GM12878 (cell line): ENCODE measurements at regions not wholly inside any gene's neighbourhood (a gene's known extent, or its start where the extent isn't known, plus 50 kb on each side); places are given as distances from the start of the nearest gene placed in this dataset.

Experiments used
- ATAC-seq: fragments of 200-7000 bp; cut with Tn5 transposase; 3 replicates; pipeline ENCODE4 v1.9.1; 2020; ENCODE audit warnings: mild to moderate bottlenecking, moderate library complexity
- BruUV-seq: library from RNA; stranded (reverse); fragments of 400-500 nt; replicated peaks from 2 replicates; lab custom pipeline; 2021; lab: Mats Ljungman, UMichigan
- CTCF ChIA-PET: fragments of 300-600 bp; sonication (Branson Sonifier 250); formaldehyde crosslinking; extraction: SDS; loops from one replicate; lab custom pipeline; 2021; ENCODE audit warnings: inconsistent platforms; lab: Yijun Ruan, JAX
- POLR2A ChIA-PET: fragments of 350-600 bp; formaldehyde crosslinking; extraction: SDS; loops from one replicate; lab custom pipeline; 2021; ENCODE audit warnings: inconsistent platforms; lab: Charles Lee
- RAD21 ChIA-PET: fragments of 300-600 bp; sonication (Branson Sonifier 250); formaldehyde crosslinking; loops from one replicate; lab custom pipeline; 2023; ENCODE audit warnings: antibody characterized with exemption; ENCODE audit not compliant: unreplicated experiment; lab: Charles Lee
- SMC1A ChIA-PET: fragments of 300-600 bp; sonication (Branson Sonifier 250); formaldehyde crosslinking; loops from one replicate; lab custom pipeline; 2023; ENCODE audit not compliant: unreplicated experiment, uncharacterized antibody; lab: Charles Lee
- DNase-seq: peaks from one replicate; pipeline ENCODE4 v3.0.0-alpha.2; 2011; ENCODE audit warnings: low read depth, low spot score
- FAIRE-seq: peaks from 3 replicates; lab custom pipeline; 2011; peaks lifted over from hg19 to GRCh38; lab: Jason Lieb, UNC
- H2AFZ ChIP-seq: 2 replicates; pipeline ENCODE4 v1.6.0; 2011; ENCODE audit warnings: low read depth, low read length, control low read depth; ENCODE audit not compliant: control insufficient read depth
- H3K27ac ChIP-seq: 2 replicates; pipeline ENCODE4 v1.5.1; 2011; ENCODE audit warnings: control low read depth; ENCODE audit not compliant: control insufficient read depth, insufficient read depth
- H3K27me3 ChIP-seq, 2 experiments: replicated peaks in 1 of 2; 2 replicates each; pipeline versions ENCODE4 v1.6.0 to v1.6.1; 2011; ENCODE audit warnings: low read length in 1 of 2; ENCODE audit not compliant: control insufficient read depth in 2 of 2, insufficient read depth in 2 of 2
- H3K36me3 ChIP-seq, 2 experiments: 2 replicates each; pipeline ENCODE4 v1.5.1; 2011; ENCODE audit warnings: low read length in 1 of 2; ENCODE audit not compliant: control insufficient read depth in 2 of 2, insufficient read depth in 2 of 2
- H3K4me1 ChIP-seq: 2 replicates; pipeline ENCODE4 v1.6.1; 2011; ENCODE audit warnings: mild to moderate bottlenecking, low read length, moderate library complexity, mixed read lengths; ENCODE audit not compliant: control insufficient read depth, insufficient read depth
- H3K4me2 ChIP-seq: 2 replicates; pipeline ENCODE4 v1.6.0; 2011; ENCODE audit warnings: control low read depth; ENCODE audit not compliant: control insufficient read depth, insufficient read depth
- H3K4me3 ChIP-seq: fragments of 200-600 bp; sonication (generic); 2 replicates; pipeline ENCODE4 v1.5.1; 2016
- H3K79me2 ChIP-seq: 2 replicates; pipeline ENCODE4 v1.6.0; 2011; ENCODE audit warnings: low read length; ENCODE audit not compliant: control insufficient read depth, insufficient read depth
- H3K9ac ChIP-seq: 2 replicates; pipeline ENCODE4 v1.8.0; 2011; ENCODE audit warnings: low read length, control low read depth, mixed read lengths; ENCODE audit not compliant: control insufficient read depth, insufficient read depth
- H3K9me3 ChIP-seq: replicated peaks from 3 replicates; pipeline ENCODE4 v1.5.1; 2011; ENCODE audit warnings: mild to moderate bottlenecking, low read length; ENCODE audit not compliant: control insufficient read depth, insufficient read depth
- H4K20me1 ChIP-seq: 2 replicates; pipeline ENCODE4 v1.6.0; 2011; ENCODE audit not compliant: control insufficient read depth, insufficient read depth
- CBX5 ChIP-seq: sonication (generic); IDR thresholded peaks from 2 replicates; pipeline ENCODE4 v1.6.1; 2016; ENCODE audit warnings: low read depth, moderate library complexity, mild to moderate bottlenecking, inconsistent platforms
- CTCF ChIP-seq, 3 experiments: IDR thresholded peaks in 2 of 3; conservative IDR thresholded peaks in 1 of 3; 2 replicates each; pipeline ENCODE4 v1.5.1; 2011; ENCODE audit warnings: low read depth in 3 of 3, low read length in 3 of 3, mild to moderate bottlenecking in 3 of 3, control low read depth in 2 of 3, moderate library complexity in 2 of 3, inconsistent platforms in 1 of 3, mixed read lengths in 1 of 3; ENCODE audit not compliant: control insufficient read depth in 2 of 3, insufficient read depth in 1 of 3; ENCODE audit errors: extremely low read depth in 1 of 3
- EZH2 ChIP-seq: IDR thresholded peaks from 2 replicates; pipeline ENCODE4 v1.6.1; 2012; ENCODE audit warnings: low read depth, mild to moderate bottlenecking, control low read depth, inconsistent platforms, low read length, borderline replicate concordance; ENCODE audit not compliant: control insufficient read depth
- FOXK2 ChIP-seq: fragments of 450-650 bp; IDR thresholded peaks from 2 replicates; pipeline ENCODE4 v1.6.1; 2017; ENCODE audit warnings: mild to moderate bottlenecking, moderate library complexity
- GATAD2B ChIP-seq: fragments of 450-650 bp; conservative IDR thresholded peaks from 2 replicates; pipeline ENCODE4 v1.6.1; 2017; ENCODE audit warnings: low read depth, mild to moderate bottlenecking, moderate library complexity
- HCFC1 ChIP-seq: fragments of 150-350 bp; IDR thresholded peaks from 2 replicates; pipeline ENCODE4 v1.6.1; 2014; ENCODE audit warnings: low read length
- NFXL1 ChIP-seq: fragments of 450-650 bp; IDR thresholded peaks from 2 replicates; pipeline ENCODE4 v1.6.1; 2017; ENCODE audit warnings: antibody characterized with exemption, mild to moderate bottlenecking, borderline replicate concordance
- PAX5 ChIP-seq: IDR thresholded peaks from 2 replicates; pipeline ENCODE4 v1.6.1; 2011; ENCODE audit warnings: low read depth, low read length, borderline replicate concordance
- RAD21 ChIP-seq: IDR thresholded peaks from 2 replicates; pipeline ENCODE4 v1.6.1; 2011; ENCODE audit warnings: mild to moderate bottlenecking, low read depth, low read length, moderate library complexity; ENCODE audit not compliant: insufficient read depth
- SREBF1 ChIP-seq: IDR thresholded peaks from 2 replicates; pipeline ENCODE4 v1.6.1; 2012; ENCODE audit warnings: mild to moderate bottlenecking, low read length
- TBL1XR1 ChIP-seq: IDR thresholded peaks from 2 replicates; pipeline ENCODE4 v1.6.1; 2012; ENCODE audit warnings: low read depth, low read length, improper control_type of control experiment
- TCF7 ChIP-seq: IDR thresholded peaks from 2 replicates; pipeline ENCODE4 v1.6.1; 2014; ENCODE audit warnings: antibody characterized with exemption, borderline replicate concordance
- USF2 ChIP-seq: IDR thresholded peaks from 2 replicates; pipeline ENCODE4 v1.6.1; 2011; ENCODE audit warnings: low read depth, low read length, improper control_type of control experiment, borderline replicate concordance
- ZBED1 ChIP-seq: IDR thresholded peaks from 2 replicates; pipeline ENCODE4 v1.6.1; 2016; ENCODE audit warnings: borderline replicate concordance
- ZNF384 ChIP-seq: IDR thresholded peaks from 2 replicates; pipeline ENCODE4 v1.6.1; 2012; ENCODE audit warnings: low read depth, mild to moderate bottlenecking, low read length, improper control_type of control experiment, borderline replicate concordance
- WGBS: methylation state at CpG from one replicate; pipeline ENCODE4 v1.1.6; 2016; ENCODE audit warnings: low lambda C conversion rate; ENCODE audit not compliant: insufficient replicate concordance, insufficient coverage; ENCODE audit errors: missing lambda C conversion rate; 5-methylcytosine and 5-hydroxymethylcytosine counted together
- in situ Hi-C: fragments of 300-500 bp; cut with MboI; formaldehyde crosslinking; loops from 9 replicates; pipeline ENCODE4 v1.14.3; 2018; ENCODE audit warnings: mixed read lengths
- intact Hi-C: fragments of 100-400 bp; cut with micrococcal nuclease; formaldehyde crosslinking; loops from one replicate; pipeline ENCODE4 v1.14.2; 2022; ENCODE audit not compliant: unreplicated experiment

- in situ Hi-C loops (no loop called here), intact Hi-C loops (loop anchor here (5.0 kb wide), 1 partner anchor 56 kb away; no protein-coding TSS in a partner anchor)
- SMC1A ChIA-PET = interaction anchor here (0.6 to 9.3 kb wide), 16 partner anchors 11 to 551 kb away, joined by 3 to 139 read pairs (median 6); no protein-coding TSS in a partner anchor
- Histone ChIP-seq H3K36me3 (no peaks in the 10 kb centered on the region), H2AFZ (no peak overlapping the region), H3K27me3 (peaks cover 0 to 2% of the 10 kb centered on the region in 2 experiments; a peak in 1 of 4 replicates), H3K9me3 (no peaks in the 10 kb centered on the region; the same call in 2 of the 3 replicates), H3K79me2 (no peaks in the 10 kb centered on the region), H3K4me1 (no peaks in the 10 kb centered on the region), H3K4me3 (no peak overlapping the region), H3K27ac (no peak overlapping the region), H4K20me1 (no peaks in the 10 kb centered on the region), H3K4me2 (no peak overlapping the region), H3K9ac (no peak overlapping the region)
- POLR2A ChIA-PET = interaction anchor here (1.2 kb wide), 1 partner anchor 10 kb away, joined by 3 read pairs; no protein-coding TSS in a partner anchor
- no TSS peak for BruUV-seq
- 48% methylated on average over 6 of the region's 6 CpGs for WGBS
- no peak for ATAC-seq
- RAD21 ChIA-PET = interaction anchor here (0.8 to 5.3 kb wide), 14 partner anchors 7 to 385 kb away, joined by 3 to 37 read pairs (median 4); no protein-coding TSS in a partner anchor
- no peak for FAIRE-seq
- no peak for DNase-seq
- CTCF ChIA-PET = interaction anchor here (0.6 to 8.8 kb wide), 10 partner anchors 26 to 381 kb away, joined by 3 to 101 read pairs (median 4); no protein-coding TSS in a partner anchor
- TF ChIP-seq CBX5 (no peak), HCFC1 (no peak), EZH2 (no peak), ZNF384 (no peak), TBL1XR1 (no peak)
Observed at GRCh38 chr14:34222867-34223266, 239.2 kb downstream of the SPTSSA start.

GRCh38 chr14:34222122-34222521 lies 239.9 kb downstream of the SPTSSA start:
- DNase-seq = no peak
- Histone ChIP-seq H3K4me1 (no peaks in the 10 kb centered on the region), H2AFZ (no peak overlapping the region), H3K9ac (no peak overlapping the region), H3K4me3 (no peak overlapping the region), H3K4me2 (no peak overlapping the region), H3K36me3 (no peaks in the 10 kb centered on the region), H3K9me3 (no peaks in the 10 kb centered on the region; the same call in 2 of the 3 replicates), H3K27me3 (peaks cover 0 to 2% of the 10 kb centered on the region in 2 experiments; a peak in 1 of 4 replicates), H4K20me1 (no peaks in the 10 kb centered on the region), H3K27ac (no peak overlapping the region), H3K79me2 (no peaks in the 10 kb centered on the region)
- ChIA-PET SMC1A (interaction anchor here (1.0 to 9.3 kb wide), 22 partner anchors 8 to 550 kb away, joined by 3 to 139 read pairs (median 6); no protein-coding TSS in a partner anchor), CTCF (interaction anchor here (0.6 to 8.8 kb wide), 18 partner anchors 8 to 427 kb away, joined by 3 to 101 read pairs (median 4); no protein-coding TSS in a partner anchor), POLR2A (interaction anchor here (1.2 to 2.5 kb wide), 4 partner anchors 9 to 62 kb away, joined by 3 to 14 read pairs (median 5); no protein-coding TSS in a partner anchor), RAD21 (interaction anchor here (0.7 to 5.3 kb wide), 17 partner anchors 8 to 384 kb away, joined by 3 to 37 read pairs (median 4); no protein-coding TSS in a partner anchor)
- WGBS = 65% methylated on average over 3 of the region's 3 CpGs
- in situ Hi-C loops (no loop called here), intact Hi-C loops (loop anchor here (5.0 kb wide), 1 partner anchor 55 kb away; no protein-coding TSS in a partner anchor)
- FAIRE-seq = no peak
- BruUV-seq = no TSS peak
- no peak for ATAC-seq
- TF ChIP-seq CTCF (IDR thresholded peaks at IDR 0.05 in 2 of 3, conservative IDR thresholded peaks at IDR 0.05 in 1 of 3; ENCODE audit: control insufficient read depth in 2 of 3, extremely low read depth in 1 of 3, insufficient read depth in 1 of 3, low read depth in 3 of 3, low read length in 3 of 3) (no peak), GATAD2B (no peak), RAD21 (no peak), SREBF1 (no peak), PAX5 (no peak), TCF7 (no peak), FOXK2 (no peak), NFXL1 (no peak), ZBED1 (no peak), USF2 (no peak)
